NCI-H1417 (cell line): ENCODE measurements at regions not wholly inside any gene's neighbourhood (a gene's known extent, or its start where the extent isn't known, plus 50 kb on each side); places are given as distances from the start of the nearest gene placed in this dataset.
A peak's percentile ranks its signal among the peaks of the same experiment; 100 is the strongest.
"Not testable (repeated sequence)": the region's sequence is repeated elsewhere in the genome, so short reads cannot be mapped to it uniquely, and the experiment has no call there.

Source experiments
- DNase-seq, 3 experiments: peaks; one replicate each; lab custom pipeline; 2025; lab: John Stamatoyannopoulos, UW

DNA sequence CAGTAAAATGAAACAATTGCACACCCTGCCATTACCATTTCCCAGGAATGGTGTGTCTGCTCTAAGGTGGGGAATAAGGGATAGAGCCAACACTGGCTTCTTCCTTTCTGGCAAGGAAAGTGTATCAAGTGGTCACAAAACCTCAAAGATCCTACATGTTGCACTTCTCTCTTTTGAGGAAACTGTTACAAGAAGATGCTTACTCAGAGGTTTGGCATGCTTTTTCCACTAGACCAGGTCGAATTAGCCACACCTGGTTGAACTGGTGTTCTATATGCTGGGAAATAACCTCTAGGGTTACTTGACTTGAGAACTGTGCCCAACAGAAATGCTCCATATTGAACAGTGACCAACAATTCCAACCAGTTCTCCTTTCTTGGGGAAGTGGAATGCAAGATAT is 102.9 kb downstream of the LRRN1 start:
- DNase-seq, result no peak

DNA sequence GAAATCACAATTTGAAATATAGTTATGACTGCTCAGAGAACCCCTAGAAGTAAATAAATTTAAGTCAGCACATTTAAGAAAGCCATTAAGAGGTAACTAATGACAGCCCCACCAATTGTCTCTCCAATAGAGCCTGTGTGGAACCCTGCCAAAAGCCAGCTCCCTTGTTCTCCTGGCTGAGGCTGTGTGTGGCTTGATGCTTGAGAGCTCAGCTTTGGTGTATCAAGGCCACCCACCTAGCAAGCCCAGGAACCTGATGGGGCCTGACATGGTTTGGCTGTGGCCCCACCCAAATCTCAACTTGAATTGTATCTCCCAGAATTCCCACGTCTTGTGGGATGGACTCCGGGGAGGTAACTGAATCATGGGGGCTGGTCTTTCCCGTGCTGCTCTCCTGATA is 106.9 kb downstream of the LRRN1 start:
- peak in 1 of 3 experiments; percentile 6 for DNase-seq

DNA sequence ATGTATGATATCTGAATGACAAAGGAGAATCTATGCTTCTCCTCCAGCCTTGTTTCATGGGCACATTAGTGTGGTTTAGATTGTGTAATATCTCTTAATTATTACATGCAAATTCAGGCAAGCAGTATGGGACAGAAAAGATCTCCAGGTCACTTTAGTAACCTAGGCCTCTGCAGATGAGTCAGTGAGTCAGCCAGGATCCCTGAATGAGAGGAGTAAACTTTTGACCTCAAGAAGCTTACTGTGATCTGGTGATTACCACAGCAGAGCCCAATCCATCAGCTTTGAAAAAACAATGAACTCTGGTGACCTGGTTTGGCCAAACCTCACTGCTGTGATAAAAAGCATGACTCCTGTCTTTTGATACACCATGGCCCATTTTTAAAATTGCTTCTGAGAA is 107.8 kb downstream of the LRRN1 start:
- no peak for DNase-seq

DNA sequence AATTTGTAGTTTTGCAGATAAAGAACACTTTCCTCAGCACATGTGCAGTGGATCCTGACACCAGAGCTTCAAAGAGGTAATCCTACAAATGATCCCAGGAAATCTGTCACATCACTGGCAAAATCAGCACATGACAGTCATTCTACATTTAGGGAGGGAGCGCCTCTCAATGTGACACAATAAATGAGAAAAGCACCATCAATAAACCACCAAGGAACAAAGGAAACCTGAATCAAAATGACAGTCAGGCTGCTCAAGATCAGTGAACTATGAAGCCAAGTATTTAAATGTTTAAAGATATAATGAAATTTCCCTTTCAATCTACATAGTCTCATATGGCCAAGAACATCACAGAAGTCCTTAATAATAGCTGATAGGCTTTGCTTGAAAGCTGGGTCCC is 119.5 kb downstream of the LRRN1 start:
- DNase-seq, result no peak

DNA sequence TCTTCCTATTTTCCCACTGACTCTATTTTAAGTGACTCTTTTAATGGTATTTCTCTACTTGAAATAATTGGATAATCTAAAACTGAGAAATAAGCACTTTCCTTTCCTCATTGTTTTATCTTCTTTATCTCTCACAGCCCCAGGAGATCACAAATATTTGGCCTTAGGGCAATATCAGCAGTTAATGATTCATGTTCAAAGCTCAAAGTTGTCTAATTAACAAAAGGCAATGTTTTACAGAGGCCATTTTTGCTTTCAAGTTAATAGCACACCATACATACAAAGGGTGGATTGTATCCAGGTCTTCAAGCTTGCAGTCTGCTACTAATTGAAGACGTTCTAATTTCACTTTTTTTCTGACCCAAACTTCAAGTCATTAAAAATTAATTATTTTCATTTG is 120.1 kb downstream of the LRRN1 start:
- DNase-seq, result peak in 2 of 3 experiments; percentile 13 to 60

DNA sequence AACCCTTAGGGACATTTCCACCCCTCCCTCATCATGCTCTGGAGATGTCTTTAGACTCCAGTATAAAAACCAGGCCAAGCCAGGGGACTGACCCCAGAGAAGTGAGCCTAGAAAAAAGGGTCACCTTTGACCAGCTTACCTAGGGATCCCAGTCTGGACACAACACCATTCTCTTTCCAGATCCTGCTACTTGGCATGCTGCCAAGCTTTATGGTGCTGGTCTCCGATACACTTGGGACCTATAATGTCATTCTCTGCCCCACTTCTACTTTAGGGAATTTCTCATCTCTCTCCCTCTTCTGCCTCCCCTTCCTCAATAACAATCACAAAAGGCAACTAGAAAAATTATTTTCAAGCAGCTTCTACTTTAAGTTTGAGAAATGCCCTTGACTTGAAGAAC is 124.4 kb downstream of the LRRN1 start:
- no peak for DNase-seq

DNA sequence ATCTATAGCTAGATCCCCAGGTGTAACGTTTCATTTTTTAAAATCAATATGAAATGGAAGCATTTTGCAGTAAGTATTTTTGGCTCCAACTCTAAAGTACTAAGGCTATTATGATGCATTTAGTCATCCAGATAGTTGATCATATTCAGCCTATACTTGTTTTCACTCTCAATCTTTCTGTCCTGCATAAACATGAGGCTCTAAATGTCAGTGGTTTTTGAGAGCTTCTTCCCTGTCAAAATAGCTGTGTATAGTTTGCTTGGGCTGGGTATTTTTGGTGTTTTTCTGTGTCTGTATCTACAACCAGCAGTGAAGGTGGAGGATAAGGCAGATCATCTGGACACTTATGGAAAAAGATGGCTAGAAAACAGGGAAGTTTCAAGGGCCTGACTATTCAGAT is 128.0 kb downstream of the LRRN1 start:
- DNase-seq, result no peak

DNA sequence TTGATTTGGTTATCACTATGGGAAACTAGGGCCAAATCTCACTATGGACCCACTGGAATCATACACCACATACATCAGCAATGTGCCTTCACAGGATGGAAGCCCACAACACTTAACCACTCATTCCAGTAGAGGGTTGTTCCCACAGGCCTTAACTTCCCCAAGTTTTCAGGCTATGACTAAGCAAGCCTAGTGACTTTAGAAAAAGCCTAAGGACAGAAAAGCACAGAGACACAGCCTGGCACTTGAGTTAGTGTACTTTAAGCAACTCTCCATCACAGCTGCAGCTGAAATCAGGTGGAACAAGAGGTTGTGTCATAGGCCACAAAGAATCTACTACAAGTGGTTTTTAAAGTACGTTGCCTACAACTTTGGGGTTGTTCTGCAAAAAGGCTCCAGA is 128.7 kb downstream of the LRRN1 start:
- peak in 1 of 3 experiments; percentile 6 for DNase-seq

DNA sequence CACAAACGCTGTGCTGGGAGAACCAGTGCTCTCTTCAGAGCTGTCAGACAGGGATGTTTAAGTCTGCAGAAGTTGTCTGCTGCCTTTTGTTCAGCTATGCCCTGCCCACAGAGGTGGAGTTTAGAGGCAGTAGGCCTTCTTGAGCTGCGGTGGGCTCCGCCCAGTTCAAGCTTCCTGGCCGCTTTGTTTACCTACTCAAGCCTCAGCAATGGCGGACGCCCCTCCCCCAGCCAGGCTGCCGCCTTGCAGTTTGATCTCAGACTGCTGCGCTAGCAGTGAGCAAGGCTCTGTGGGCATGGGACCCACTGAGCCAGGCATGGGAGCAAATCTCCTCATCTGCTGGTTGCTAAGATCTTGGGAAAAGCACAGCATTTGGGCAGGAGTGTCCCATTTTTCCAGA is 142.1 kb downstream of the LRRN1 start:
- not testable (repeated sequence) for DNase-seq

DNA sequence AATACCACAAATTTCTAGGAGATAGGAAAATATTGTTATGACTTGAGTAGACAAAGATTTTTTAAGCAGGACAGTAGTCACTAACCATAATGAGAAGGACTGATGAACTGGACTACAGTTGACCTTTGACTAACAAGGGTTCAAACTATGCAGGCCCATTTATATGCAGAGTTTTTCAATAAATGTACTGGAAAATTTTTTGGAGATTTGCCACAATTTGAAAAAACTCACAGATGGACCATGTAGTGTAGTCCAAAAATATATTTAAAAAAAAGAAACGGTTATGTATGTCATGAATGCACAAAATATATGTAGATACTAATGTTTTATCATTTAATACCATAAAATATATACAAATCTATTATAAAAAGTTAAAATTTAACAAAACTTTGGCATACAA is 151.8 kb downstream of the LRRN1 start:
- DNase-seq, result no peak

DNA sequence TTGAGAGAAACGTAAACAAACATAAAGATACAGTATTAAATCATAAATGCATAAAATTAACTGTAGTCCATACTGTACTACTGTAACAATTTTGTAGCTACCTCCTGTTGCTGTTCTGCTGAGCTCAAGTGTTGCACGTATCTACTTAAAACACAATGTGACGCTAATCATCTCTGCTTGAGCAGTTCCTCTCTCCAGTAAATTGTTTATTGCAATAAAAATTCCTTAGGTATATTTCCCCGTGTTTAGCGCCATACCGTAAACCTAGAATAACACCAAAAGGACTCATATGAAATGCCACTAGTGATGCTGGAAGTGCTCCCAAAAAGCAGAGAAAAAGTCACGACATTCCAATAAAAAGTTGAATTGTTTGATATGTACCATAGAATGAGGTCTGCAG is 152.3 kb downstream of the LRRN1 start:
- DNase-seq, result no peak

DNA sequence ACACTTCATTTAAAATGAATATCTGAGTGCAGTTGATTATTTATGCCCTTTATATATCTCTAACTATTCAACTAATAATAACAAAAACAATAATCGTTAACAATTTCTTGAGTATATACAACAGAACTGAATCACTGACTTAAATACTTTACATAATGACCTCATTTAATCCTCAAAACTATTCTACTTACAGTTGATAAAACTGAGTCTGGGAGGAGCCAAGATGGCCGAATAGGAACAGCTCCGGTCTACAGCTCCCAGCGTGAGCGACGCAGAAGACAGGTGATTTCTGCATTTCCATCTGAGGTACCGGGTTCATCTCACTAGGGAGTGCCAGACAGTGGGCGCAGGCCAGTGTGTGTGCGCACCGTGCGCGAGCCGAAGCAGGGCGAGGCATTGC is 163.6 kb downstream of the LRRN1 start:
- DNase-seq, result peak; percentile 1 to 56 (median 39)

DNA sequence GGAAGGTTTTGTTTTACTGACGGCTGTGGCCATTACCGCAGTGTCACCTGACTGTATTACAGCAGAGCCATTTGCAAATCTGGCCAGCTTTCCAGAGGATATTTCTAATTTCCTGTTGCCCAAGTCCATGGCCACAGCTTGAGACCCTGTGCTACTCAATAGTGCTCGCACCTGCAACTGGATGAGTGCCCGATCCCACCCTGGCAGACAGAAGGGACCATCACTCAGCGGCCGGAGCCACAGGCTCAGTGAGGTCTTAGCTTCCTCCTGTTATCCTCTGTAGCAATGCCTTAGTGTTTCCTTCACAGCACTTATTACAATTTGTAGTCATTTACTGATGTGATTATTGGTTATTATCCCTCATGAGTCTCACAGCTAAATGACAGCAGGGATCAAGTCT is 184.8 kb downstream of the LRRN1 start:
- DNase-seq, result no peak

DNA sequence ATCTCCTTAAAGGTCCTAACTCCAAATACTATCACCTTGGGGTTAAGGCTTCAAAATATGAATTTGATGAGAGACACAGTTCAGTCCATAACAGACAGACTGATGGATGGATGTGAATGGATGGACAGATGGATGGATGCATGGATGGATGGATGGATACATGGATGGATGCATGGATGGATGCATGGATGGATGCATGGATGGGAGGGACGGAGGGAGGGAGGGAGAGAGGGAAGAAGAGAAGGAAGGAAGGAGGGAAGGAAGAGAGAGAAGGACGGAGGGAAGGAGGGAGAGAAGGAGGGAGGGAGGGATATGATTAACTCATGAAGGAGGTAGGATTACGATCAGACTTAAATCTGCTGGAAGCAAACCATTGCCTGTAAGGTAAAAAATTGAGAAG is 192.4 kb downstream of the LRRN1 start:
- DNase-seq, result no peak

DNA sequence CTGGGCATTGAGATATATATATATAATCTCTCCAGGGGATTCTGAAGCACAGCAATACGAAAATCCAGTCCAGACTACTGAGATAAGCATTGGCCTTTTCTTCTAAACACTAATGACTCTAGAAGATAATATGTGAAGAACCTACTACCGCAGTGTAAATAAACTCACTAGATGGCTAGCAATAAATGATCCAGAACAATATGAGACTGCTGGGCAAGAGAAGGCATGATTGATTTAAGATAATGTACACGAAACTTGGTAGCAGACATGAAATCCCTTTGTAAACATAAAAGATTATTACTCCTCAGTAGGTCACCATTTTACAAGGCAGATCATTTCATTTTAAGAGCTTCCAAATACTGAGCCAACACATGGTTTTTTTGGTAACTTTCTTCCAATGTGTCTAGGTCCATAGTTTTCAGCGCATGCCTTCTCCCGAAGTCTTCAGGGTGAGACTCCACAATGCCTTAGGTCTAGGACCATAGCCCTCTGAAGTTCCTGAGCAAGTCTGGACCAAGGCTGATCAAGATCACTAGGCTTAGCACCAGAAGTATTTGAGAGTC is 193.2 kb downstream of the LRRN1 start:
- peak in 2 of 3 experiments; percentile 7 to 28 for DNase-seq

DNA sequence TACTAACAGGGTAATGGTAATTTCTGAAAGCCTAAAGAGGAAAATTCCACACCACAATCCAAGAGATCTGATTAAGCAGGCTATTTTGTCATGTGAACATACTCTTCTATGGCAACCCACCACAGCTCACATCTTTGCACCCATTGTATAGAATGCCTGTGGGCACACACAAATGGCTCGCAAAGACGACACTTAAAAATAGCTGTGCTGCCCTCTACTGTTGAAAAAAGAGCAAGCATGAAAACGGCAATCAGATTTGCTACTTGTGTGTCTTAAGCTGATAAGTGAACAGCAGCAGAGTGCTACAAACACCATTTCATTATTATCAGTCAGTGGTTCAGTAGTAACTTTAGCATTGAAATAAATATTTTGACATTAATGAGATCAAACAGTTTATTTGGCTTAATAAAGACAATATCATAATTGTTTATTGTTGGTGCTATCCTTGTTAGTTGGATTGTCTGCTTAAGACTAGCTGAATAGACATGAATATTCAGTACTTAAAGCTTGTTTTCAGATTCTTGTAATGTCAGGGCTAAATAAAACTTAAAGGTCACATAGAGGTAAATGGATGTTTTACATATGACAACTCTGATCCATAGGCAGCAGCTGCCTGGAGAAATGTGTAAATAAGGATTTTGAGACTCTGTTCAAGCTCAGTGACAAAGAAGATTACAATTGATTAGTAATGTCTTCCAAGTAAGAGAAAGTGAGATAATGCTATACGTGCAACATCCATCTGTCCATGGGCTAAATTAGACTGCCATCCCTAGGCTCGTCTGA is 199.1 kb downstream of the LRRN1 start:
- DNase-seq, result peak; percentile 40 to 82 (median 55)

DNA sequence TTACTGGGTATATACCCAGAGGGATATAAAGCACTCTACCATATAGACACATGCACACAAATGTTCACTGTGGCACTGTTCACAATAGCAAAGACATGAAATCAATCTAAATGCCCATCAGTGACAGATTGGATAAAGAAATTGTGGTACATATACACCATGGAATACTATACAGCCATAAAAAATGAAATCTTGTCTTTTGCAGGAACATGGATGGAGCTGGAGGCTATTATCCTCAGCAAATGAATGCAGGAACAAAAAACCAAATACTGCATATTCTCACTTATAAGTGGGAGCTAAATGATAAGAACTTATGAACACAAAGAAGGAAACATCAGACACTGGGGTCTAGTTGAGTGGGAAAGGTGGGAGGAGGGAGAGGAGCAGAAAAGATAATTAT is 200.1 kb downstream of the LRRN1 start:
- DNase-seq, result not testable (repeated sequence)

DNA sequence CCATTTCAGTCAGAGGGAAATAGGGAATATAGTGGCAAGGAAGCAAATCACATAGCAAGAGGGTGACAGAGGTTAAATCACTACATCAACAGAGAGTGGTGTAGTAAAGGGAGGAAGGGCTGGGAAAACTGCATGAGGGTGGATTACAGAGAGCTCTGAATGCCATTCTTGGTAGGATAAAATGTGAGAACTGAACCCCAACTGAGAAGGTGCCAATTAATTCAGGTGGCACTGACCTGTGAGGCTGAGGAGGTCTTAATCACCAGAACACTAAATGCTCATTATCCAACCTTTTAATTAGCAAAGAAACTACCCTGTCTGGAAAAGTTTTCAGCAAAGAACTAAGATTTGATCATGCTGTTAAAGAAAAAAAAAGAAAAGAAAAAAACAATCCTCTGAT is 202.7 kb downstream of the LRRN1 start:
- no peak for DNase-seq

DNA sequence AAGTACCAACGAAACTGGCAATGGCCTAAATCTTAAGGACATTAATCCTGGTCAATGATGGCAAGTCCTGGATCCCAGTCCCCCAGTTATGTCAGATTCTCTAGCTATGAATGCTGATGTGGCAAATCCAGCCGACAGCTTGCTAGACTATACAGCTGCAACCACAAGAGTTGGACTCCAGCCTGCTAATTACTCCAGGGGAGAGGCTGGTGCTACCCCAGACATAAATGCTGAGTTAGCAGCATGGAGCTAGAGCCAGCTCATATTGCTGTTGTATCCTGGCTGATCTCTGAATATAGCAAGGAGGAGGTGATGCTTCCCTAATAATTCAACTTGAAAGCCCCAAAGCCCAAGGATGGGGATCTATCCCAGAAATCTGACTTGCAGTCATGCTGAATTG is 207.1 kb downstream of the LRRN1 start:
- no peak for DNase-seq

DNA sequence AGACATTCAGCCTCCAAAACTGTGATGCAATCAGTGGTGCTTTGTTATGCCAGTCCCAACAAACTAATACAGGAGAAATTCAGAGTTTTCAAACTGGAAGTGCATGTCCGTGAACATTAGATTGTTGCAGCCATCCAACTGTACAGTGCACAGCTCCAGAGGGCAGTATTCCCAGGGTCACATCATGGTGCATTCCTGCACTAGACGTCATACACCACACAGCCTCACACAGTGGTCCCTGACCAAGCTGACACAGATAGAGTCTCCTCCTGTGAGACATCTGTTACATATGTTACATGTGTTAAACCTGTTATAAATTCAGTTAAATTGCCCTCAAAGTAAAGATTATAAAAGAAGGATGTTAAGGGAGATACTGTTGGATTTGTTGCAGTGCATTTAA is 209.0 kb downstream of the LRRN1 start:
- no peak for DNase-seq

DNA sequence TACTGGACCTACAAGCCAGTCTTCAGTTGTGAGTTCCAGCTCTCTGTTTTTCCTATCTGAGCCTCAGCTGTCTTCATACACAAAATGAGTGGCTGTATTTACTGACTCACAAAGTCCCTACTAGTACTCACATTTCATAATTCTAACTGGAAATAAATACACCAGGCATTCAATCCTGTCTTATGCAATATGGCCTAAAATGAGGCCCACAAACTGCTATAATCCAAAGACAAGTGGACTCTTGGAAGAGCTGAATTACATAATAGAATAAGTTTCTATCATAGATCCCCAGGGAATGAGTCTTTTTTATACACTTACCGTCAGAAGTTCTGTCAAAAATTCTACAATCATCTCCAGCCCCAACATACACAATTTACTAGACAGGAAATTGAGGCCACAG is 211.9 kb downstream of the LRRN1 start:
- no peak for DNase-seq

DNA sequence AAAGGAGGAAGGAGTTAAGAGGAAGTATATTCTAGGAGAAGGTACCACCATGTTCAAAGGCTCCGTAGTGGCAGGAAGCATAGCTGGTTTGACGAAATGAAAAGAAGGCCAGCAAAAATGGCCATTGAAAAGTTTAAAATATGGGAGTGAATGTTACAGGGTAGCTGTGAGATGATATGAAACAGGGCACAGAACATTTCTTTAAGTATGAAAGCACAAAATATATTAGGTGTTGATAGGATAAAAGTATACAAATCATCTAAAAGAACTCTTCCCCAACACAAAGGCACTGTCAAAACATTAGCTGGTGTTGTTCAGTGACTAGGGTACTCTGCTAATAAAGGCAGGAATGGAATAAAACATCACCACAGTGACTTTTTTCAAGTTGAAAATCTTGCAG is 216.2 kb downstream of the LRRN1 start:
- no peak for DNase-seq

DNA sequence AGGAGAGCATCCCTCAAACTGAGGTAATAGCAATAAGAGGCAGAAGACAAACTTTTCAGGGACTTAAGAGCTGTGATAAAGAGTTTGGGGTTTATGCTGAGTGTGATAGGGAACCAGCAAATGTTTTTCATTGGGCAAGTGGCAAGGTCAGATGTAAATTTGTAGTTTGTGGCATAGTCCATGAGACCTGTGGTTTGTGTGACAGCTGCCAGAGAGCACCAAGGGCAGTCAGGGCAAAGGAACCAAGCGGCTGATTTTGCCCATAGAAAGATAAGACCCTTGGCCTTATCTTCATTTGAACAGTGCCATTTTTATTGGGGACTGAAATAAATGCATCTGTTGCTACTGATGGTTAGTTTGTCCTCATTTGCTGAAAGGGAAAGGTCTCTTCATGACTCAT is 220.3 kb downstream of the LRRN1 start:
- DNase-seq, result no peak

DNA sequence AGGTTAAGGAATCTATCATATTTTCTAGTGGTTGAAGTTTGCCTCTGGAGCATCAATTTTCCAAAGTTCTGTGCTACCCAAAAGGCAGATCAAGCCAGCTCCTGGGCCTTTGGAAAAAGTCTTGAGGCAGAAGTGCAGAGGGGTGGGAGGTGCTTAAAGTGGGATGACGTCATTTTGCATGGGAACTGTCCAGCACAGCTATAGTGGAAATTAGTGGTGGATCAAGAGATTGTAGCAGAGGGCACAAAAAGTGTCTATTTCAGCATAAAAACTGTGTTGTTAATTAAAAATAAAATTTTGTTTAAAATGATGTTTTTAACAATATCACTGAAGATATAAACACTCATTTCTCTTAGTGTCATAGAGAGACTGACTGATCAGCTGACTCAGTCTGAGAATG is 221.9 kb downstream of the LRRN1 start:
- DNase-seq, result no peak
